ENCODE measurements at regions not wholly inside any gene's neighbourhood (a gene's known extent, or its start where the extent isn't known, plus 50 kb on each side); places are given as distances from the start of the nearest gene placed in this dataset.

GRCh38 chr13:63448692-63449091 lies 2033.0 kb upstream of the PCDH20 start:
- TF ChIP-seq CTCF (IDR thresholded peaks at IDR 0.05), result no peak
- no peak for TF ChIP-seq POLR2A (IDR thresholded peaks at IDR 0.05)
- TF ChIP-seq EP300 (IDR thresholded peaks at IDR 0.05), result no peak
